T-helper 2 cell treated with Interferon-gamma antibody and Interleukin-4, amounts not matched to agents 5 μg/mL and 100 μg/mL, for 36 hours (primary cell): ENCODE measurements at regions not wholly inside any gene's neighbourhood (a gene's known extent, or its start where the extent isn't known, plus 50 kb on each side); places are given as distances from the start of the nearest gene placed in this dataset.
A peak's percentile ranks its signal among the peaks of the same experiment; 100 is the strongest.

Experiments
- DNase-seq: peaks from one replicate; pipeline ENCODE4 v3.0.0; 2021; ENCODE audit warnings: low spot score
- H3K27ac Mint-ChIP-seq: one replicate; pipeline ENCODE4 v1.8.0; 2021; ENCODE audit warnings: mild to moderate bottlenecking, mixed read lengths
- H3K27me3 Mint-ChIP-seq: one replicate; pipeline ENCODE4 v1.8.0; 2021; ENCODE audit warnings: low read depth, mixed read lengths
- H3K36me3 Mint-ChIP-seq: one replicate; pipeline ENCODE4 v1.8.0; 2021; ENCODE audit warnings: low read depth, mixed read lengths
- H3K4me1 Mint-ChIP-seq: one replicate; pipeline ENCODE4 v1.8.0; 2021; ENCODE audit warnings: low read depth, mixed read lengths
- H3K4me3 Mint-ChIP-seq: one replicate; pipeline ENCODE4 v1.8.0; 2022; ENCODE audit warnings: mild to moderate bottlenecking, moderate library complexity, mixed read lengths
- H3K9me3 Mint-ChIP-seq: one replicate; pipeline ENCODE4 v1.8.0; 2021; ENCODE audit warnings: mixed read lengths

DNA sequence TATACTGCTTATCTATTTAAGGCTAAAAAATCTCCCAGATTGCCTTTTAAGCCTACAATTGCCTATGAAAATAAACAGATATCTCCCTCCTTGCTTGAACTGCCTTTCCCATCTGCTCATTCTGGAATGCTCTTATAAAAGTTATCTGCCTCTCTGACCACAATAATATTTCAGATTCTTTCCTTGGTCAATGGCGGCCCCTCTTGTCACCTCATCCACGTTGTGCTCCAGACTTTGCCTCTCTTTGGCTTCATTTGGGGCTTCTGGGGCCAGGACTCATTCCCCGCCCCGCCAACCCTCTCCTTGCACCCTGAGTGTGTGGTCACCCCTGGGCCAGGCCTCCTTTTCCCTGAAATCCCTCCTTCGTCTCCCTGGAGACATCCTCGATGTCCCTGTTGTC, 110.0 kb upstream of the RPS23 start:
- Mint-ChIP-seq H3K4me1 (peaks cover 8% of the 10 kb centered on the region), H3K36me3 (no peaks in the 10 kb centered on the region), H3K27me3 (peaks cover under 1% of the 10 kb centered on the region), H3K4me3 (no peak overlapping the region), H3K27ac (no peak overlapping the region), H3K9me3 (no peaks in the 10 kb centered on the region)
- no peak for DNase-seq

DNA sequence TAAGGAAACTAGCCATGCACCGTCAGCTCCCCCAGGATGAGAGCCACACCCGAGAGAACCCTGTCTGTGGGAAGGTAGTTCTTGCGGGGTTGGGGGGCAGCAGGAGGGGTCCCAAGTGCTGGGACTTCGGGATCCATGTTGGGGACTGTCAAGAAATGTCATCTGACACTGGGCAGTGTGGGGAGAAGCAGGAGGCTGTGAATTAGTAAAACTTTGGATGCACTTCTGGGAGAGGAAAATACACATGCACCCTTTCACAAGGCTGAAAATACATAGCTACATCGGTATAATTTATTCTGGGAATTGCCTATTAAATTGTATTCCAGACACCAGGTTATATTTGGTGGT, 109.6 kb upstream of the RPS23 start:
- no peak for DNase-seq
- peaks cover 3% of the 10 kb centered on the region for H3K27me3 Mint-ChIP-seq
- H3K36me3 Mint-ChIP-seq, result no peaks in the 10 kb centered on the region
- H3K4me1 Mint-ChIP-seq, result peaks cover 8% of the 10 kb centered on the region
- H3K4me3 Mint-ChIP-seq, result no peak overlapping the region
- H3K27ac Mint-ChIP-seq, result no peak overlapping the region
- H3K9me3 Mint-ChIP-seq, result no peaks in the 10 kb centered on the region

DNA sequence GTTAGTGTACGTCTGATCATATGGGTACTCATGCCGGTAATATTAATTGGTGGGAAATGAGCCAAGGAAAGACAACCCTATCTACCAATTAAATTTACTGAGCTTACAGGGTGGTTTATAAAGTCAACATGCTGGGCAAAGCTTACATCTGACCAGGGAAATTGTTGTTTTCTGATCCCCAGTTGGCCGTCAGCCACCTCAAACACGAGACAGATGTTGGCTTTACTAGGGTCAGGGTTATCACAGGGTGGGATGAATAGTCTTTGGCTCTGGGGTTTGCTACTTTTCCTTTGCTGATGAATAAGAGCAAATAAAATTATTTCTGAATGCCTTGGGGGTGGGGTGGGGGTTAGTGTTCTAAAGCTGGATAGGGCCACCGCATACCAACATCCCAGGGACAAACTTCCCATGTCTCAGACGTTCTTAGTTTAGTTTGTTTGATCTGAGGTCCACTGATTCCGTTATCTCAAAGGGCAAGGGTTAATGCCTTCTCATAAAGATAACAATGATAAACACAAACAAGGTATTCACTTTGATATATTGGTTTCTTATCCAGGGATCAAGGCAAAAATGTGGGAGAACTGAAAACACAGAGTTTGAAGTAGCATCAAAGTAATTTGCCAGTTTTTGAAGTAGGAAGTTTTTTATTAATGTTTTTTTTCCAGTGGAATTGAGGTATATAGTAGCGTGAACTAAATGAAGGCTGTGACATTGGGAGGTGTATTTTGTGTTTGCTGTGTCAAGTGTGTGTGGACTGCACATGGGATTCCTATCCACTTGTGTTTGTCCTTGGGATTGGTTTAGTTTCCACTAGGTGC, 109.1 kb upstream of the RPS23 start:
- no peaks in the 10 kb centered on the region for H3K9me3 Mint-ChIP-seq
- no peaks in the 10 kb centered on the region for H3K36me3 Mint-ChIP-seq
- no peak overlapping the region for H3K27ac Mint-ChIP-seq
- H3K4me3 Mint-ChIP-seq, result no peak overlapping the region
- peaks cover 8% of the 10 kb centered on the region for H3K4me1 Mint-ChIP-seq
- no peak for DNase-seq
- peaks cover 3% of the 10 kb centered on the region for H3K27me3 Mint-ChIP-seq

DNA sequence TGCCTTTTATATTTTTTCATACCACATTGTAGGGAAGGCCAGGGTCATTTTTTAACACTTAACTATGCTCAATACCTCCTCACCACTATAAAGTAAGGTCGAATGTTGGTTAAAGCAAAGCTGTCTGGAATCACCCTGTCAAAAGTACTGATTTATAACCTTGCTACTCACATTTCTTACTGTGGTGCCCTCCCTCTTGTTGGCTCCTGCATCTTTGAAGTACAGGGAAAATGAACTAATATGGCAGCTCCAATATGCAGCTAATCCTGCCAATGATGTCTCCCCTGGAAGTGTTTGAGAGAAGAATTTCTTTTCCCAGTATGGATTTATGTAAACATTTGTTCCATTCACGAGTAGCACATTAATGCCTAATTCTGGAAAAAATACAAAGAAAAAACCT, 108.4 kb upstream of the RPS23 start:
- Mint-ChIP-seq H3K27ac (no peak overlapping the region), H3K4me3 (no peak overlapping the region), H3K9me3 (no peaks in the 10 kb centered on the region), H3K36me3 (no peaks in the 10 kb centered on the region), H3K27me3 (peaks cover 3% of the 10 kb centered on the region), H3K4me1 (peaks cover 8% of the 10 kb centered on the region)
- DNase-seq, result no peak

DNA sequence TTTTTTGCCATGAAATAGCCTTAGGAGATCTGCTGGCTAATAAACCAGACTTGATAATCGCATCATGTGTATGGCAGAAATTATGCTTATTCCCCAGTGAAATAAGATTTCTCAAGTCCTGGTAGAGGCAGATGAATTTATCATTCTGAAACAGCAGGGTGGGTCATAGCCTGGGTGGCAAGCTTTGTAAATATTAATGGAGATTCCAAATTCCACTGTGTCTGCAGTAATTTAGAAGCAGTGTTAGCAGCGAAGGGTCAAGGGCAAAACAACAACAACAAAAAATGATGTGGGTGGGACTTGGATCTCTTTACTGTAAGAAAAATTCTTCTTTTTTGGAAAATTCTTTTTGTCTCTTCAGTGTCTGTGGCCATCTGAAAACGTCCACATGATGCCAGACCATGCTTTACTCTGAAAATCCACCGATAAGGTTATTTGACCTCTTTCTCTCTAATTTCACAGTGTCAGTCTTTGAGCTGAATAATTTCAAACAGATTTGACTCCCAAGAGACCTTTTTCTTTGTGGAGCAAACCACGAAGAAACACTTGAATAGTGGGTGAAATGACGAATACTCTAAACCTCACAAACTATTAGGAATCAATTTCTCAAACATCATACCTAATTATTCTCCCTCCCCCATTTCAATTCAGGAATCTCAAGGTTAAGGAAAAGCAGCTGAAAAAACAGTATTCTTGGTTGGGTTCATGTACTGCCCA, 106.0 kb upstream of the RPS23 start:
- DNase-seq, result no peak
- Mint-ChIP-seq H3K9me3 (peaks cover 1% of the 10 kb centered on the region), H3K27ac (no peak overlapping the region), H3K36me3 (no peaks in the 10 kb centered on the region), H3K4me1 (peaks cover 5% of the 10 kb centered on the region), H3K27me3 (peaks cover 3% of the 10 kb centered on the region), H3K4me3 (no peak overlapping the region)

DNA sequence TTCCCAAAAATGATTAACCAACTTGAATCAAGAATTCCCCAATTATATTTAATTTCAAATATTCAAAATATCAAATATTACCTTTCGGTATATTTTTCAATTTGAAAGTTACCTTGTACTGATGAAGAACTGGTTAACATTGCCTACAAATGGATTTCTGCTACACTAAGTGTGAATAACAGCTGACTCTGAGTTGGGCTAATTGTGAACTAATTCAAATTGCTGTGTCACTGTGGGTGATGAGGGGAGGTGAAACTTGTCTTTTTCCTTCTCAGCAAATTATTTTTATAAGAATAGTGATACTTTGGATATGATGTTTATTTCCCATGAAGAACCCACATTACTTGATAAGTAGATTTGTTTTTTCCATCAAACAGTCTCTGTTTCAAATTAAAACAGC, 103.4 kb upstream of the RPS23 start:
- peaks cover 11% of the 10 kb centered on the region for H3K9me3 Mint-ChIP-seq
- H3K27me3 Mint-ChIP-seq, result peaks cover 3% of the 10 kb centered on the region
- no peaks in the 10 kb centered on the region for H3K36me3 Mint-ChIP-seq
- no peak for DNase-seq
- no peak overlapping the region for H3K4me3 Mint-ChIP-seq
- no peaks in the 10 kb centered on the region for H3K4me1 Mint-ChIP-seq
- no peak overlapping the region for H3K27ac Mint-ChIP-seq

DNA sequence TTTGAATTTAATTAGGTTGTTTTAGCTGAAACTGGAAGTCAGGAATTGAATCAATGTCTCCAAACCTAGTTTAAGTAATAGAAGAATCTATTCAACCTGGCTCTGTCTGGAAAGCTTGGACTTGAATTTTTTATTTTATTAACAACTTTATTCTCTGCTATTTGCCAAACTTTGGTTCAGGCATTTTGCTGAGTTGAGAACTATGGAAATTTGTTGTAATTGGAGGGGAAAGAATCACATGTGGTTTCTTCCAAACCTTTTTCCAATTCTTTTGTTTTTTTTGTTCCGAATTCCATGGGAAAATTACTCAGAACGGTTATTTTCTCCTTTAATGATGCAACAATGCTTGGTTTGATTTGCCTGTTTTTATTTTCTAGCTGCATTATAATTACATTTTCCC, 98.2 kb upstream of the RPS23 start:
- Mint-ChIP-seq H3K4me1 (peaks cover 6% of the 10 kb centered on the region), H3K4me3 (no peak overlapping the region), H3K27ac (no peak overlapping the region), H3K9me3 (peaks cover 25% of the 10 kb centered on the region), H3K36me3 (peaks cover 5% of the 10 kb centered on the region), H3K27me3 (no peaks in the 10 kb centered on the region)
- DNase-seq, result no peak

DNA sequence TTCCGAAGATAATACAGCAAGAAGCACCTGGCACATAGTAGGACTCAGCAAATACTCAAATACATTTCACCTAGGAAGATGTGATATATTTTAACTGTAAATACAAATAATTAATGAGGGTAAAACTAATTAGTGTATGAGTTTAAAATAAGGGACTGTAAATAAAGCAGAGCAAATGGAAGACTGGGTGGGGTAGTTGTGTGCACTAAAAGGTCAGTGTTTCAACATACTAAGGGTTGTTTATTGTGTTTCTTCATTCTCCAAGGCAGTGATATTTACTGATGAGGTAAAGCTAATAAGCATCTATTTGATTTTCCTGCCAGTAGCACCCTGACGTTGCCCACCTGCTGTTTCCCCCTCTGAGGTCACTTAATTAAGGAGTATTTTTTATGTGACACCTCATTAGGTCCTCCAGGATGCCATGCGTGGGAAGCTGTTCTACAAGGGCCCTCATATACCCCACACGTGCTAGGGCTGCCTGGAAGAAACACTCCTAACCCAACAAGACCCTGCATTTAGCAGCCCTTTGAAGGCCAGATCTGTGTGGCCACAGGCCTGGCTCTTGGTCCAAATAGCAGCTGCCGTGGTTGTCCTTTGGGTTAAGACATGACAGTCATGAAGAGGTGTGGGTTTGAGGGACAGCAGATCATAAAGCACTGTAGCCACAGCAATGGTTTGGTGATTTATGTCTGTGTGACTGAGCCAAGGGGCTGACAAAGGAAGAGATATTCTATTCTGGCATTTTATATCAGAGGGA, 97.5 kb upstream of the RPS23 start:
- H3K27me3 Mint-ChIP-seq, result no peaks in the 10 kb centered on the region
- no peak overlapping the region for H3K4me3 Mint-ChIP-seq
- H3K4me1 Mint-ChIP-seq, result peaks cover 6% of the 10 kb centered on the region
- H3K9me3 Mint-ChIP-seq, result peaks cover 25% of the 10 kb centered on the region
- H3K36me3 Mint-ChIP-seq, result peaks cover 5% of the 10 kb centered on the region
- no peak overlapping the region for H3K27ac Mint-ChIP-seq
- DNase-seq, result no peak

DNA sequence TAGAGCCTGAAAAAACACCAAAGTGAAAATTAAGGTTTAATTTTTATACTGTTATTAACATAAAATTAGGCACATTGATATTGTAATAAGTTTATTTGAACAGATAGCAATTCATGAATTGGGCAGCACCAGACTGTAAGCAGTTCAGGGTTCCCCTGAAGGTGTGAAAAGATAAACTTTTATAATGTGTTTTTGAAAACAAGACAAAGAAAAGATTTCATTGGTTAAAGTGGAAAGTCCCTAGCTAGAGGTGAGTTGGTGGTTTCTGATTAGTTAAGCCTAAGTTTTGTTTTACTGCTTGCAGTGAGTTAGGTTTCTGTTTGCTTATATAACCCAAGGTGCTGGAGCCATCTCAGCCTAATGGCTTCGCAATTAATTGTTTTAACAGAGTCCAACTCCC, 96.5 kb upstream of the RPS23 start:
- no peaks in the 10 kb centered on the region for H3K27me3 Mint-ChIP-seq
- no peak overlapping the region for H3K4me3 Mint-ChIP-seq
- H3K36me3 Mint-ChIP-seq, result peaks cover 5% of the 10 kb centered on the region
- peaks cover 25% of the 10 kb centered on the region for H3K9me3 Mint-ChIP-seq
- H3K27ac Mint-ChIP-seq, result no peak overlapping the region
- H3K4me1 Mint-ChIP-seq, result peaks cover 6% of the 10 kb centered on the region
- no peak for DNase-seq

DNA sequence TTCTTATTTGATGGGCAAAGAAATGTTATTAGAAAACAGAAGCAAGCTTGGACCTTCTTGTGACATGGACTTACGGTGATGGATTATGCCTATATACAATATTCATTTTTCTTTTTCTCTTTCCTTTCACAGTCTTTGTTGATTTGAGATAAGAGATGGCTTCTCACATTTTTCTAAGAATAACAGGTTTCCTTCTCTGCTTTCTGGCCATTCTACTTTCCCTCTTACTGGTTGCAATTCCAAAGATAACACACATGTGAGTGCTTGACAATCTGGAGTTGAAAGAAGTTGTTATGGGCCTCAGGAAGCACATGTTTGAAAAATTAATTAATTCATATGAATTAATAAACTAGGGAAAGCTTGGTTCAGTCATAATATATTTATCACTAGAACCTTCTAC, 89.8 kb upstream of the RPS23 start:
- no peak for DNase-seq
- H3K4me3 Mint-ChIP-seq, result no peak overlapping the region
- H3K27me3 Mint-ChIP-seq, result no peaks in the 10 kb centered on the region
- no peaks in the 10 kb centered on the region for H3K36me3 Mint-ChIP-seq
- H3K9me3 Mint-ChIP-seq, result peaks cover 4% of the 10 kb centered on the region
- peaks cover 5% of the 10 kb centered on the region for H3K4me1 Mint-ChIP-seq
- no peak overlapping the region for H3K27ac Mint-ChIP-seq

DNA sequence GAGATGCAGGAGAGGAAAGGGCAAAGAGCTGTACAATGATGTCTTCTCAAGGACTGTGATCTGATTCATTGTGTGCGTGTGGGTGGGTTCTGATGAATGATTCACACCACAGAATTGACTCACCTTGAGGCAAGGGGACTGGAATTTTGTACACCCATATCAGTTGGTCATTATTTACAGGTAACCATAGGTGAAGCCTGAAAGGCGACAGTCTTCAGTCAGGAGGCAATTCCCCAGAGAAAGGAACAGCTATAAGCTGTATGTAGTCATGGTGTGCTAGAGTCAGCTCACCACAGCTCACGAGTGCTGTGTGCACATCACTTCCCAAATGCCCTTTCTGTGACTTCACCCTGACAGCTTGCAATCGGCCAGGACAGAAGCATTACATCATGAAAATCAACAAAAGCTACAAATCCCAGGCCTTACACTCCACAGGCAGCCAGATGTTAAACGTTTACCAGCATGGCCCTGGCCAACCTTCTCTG, 87.6 kb upstream of the RPS23 start:
- peaks cover 8% of the 10 kb centered on the region for H3K4me1 Mint-ChIP-seq
- peaks cover 4% of the 10 kb centered on the region for H3K9me3 Mint-ChIP-seq
- H3K36me3 Mint-ChIP-seq, result no peaks in the 10 kb centered on the region
- H3K4me3 Mint-ChIP-seq, result no peak overlapping the region
- H3K27ac Mint-ChIP-seq, result no peak overlapping the region
- DNase-seq, result peak; percentile 61
- H3K27me3 Mint-ChIP-seq, result no peaks in the 10 kb centered on the region

DNA sequence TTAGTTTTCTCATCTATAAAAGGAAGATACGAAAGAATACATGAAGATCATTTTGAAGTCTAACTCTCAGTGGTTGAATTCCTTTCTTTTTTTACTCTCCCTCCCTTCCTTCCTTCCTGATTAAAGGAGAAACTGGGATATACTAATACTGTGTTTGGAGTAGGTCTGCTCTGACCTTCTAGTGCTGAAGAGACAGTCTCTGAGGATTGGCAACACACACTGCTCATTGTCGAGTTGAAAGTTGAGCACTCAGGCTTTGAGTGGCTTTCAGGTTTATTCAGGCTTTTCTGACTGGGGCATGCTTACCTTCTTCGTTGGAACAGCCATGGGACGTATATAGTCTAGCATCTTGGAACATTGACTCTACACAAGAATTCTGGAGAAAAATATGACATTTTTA, 86.9 kb upstream of the RPS23 start:
- H3K27ac Mint-ChIP-seq, result no peak overlapping the region
- no peak for DNase-seq
- no peak overlapping the region for H3K4me3 Mint-ChIP-seq
- H3K4me1 Mint-ChIP-seq, result peaks cover 13% of the 10 kb centered on the region
- peaks cover 4% of the 10 kb centered on the region for H3K9me3 Mint-ChIP-seq
- no peaks in the 10 kb centered on the region for H3K27me3 Mint-ChIP-seq
- H3K36me3 Mint-ChIP-seq, result no peaks in the 10 kb centered on the region

DNA sequence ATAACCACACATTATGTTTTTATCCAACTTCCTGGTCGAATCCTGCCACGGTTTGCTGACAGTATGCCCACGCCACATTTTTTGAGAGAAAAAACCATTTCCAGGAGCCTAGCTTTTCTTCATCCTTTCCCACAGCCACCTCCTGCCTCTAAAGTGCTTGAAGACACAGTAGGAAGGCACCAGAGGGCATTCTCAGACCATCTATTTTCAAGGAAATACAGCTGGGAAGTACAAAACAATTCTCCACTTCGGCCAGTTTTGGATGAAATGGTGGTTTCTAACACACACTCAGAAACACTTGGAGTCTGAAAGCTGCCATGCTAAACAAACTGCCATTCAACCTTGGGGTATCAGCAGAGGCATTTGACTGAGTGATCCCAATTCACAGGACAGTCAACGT, 86.3 kb upstream of the RPS23 start:
- Mint-ChIP-seq H3K27me3 (no peaks in the 10 kb centered on the region), H3K4me1 (peaks cover 17% of the 10 kb centered on the region), H3K9me3 (peaks cover 4% of the 10 kb centered on the region), H3K4me3 (no peak overlapping the region), H3K27ac (no peak overlapping the region), H3K36me3 (no peaks in the 10 kb centered on the region)
- no peak for DNase-seq

DNA sequence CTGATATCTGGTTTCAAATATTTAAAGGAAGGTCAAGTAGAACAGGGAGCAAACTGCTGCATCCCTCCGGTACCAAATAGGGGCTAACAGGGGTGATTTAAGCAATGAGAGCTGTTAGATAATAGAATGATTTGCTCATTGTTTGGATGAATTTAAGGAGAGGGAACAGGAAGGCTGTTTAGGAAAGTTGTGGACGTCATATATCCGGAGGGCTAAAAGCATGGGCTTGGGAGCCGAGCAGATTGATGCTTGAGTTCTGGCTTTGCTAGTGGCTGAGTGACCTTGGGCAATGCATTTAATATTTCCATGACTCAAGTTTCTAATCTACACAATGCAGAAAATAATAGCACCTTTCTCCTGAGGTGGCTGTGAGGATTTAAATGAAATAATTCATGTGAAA, 85.4 kb upstream of the RPS23 start:
- Mint-ChIP-seq H3K4me1 (peaks cover 23% of the 10 kb centered on the region), H3K36me3 (no peaks in the 10 kb centered on the region), H3K27me3 (no peaks in the 10 kb centered on the region), H3K27ac (no peak overlapping the region), H3K4me3 (no peak overlapping the region), H3K9me3 (no peaks in the 10 kb centered on the region)
- no peak for DNase-seq
